GM21619 (cell line): ENCODE measurements at regions not wholly inside any gene's neighbourhood (a gene's known extent, or its start where the extent isn't known, plus 50 kb on each side); places are given as distances from the start of the nearest gene placed in this dataset.
"Not testable (repeated sequence)": the region's sequence is repeated elsewhere in the genome, so short reads cannot be mapped to it uniquely, and the experiment has no call there.

Experiments used
- ATAC-seq: cut with Tn5 transposase; IDR thresholded peaks from one replicate; pipeline ENCODE4 v1.9.1; 2021; ENCODE audit not compliant: unreplicated experiment

GRCh38 chr12:45490232-45490881 is 239.1 kb upstream of the ARID2 start:
- ATAC-seq: no peak

GRCh38 chr12:45494279-45494678 is 235.2 kb upstream of the ARID2 start:
- no peak for ATAC-seq

GRCh38 chr12:45498645-45499044 is 230.9 kb upstream of the ARID2 start:
- ATAC-seq: no peak

GRCh38 chr12:45502481-45503128 is 226.9 kb upstream of the ARID2 start:
- no peak for ATAC-seq

DNA sequence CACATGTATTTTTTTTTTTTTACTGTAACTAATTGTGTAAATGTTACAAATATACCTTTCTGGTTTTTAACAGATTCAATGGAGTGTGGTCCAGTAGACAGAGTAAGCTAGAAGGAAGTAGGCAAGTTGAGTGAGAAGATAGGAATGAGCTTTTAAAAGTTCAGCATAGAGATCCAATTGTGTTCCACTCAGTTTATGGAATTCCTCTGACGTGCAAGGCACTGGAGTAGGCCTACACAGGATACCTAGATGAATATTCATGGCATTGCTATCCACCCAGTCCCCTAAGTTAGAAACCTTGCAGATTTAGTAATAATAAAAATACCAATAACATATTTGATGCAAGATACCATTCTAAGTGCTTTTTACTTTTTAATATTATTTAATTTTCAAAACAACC is 225.6 kb upstream of the ARID2 start:
- no peak for ATAC-seq

DNA sequence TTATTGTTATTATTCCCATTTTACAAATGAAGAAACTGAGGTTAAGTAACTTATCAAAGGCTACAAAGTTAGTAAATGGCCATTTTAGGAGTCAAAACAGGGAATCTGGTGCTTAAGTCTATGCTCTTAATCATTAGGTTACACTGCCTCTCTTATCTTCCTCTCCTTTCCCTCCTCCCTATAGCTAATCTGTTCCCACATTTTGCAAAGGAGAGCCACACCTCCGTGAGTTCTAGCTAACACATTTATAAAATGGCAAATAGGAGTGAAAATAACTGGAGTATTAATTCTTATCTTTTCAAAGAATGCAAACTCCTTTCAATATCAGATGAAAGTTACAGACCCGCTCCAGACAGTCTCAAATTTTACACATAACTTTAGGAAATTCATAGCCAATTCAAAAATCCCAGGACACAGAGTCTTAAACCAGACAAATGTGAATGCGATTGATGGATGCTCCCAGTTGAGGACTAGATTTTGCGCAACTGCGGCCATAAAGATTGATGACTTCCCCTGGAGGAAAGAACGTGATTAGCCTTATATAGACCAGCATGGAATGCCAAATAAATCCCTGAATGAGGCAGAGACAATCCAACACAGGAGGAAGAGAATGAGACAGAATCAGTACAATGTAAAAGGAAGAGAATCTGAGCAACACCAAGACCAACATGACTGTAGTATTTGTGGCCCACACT is 225.0 kb upstream of the ARID2 start:
- no peak for ATAC-seq

DNA sequence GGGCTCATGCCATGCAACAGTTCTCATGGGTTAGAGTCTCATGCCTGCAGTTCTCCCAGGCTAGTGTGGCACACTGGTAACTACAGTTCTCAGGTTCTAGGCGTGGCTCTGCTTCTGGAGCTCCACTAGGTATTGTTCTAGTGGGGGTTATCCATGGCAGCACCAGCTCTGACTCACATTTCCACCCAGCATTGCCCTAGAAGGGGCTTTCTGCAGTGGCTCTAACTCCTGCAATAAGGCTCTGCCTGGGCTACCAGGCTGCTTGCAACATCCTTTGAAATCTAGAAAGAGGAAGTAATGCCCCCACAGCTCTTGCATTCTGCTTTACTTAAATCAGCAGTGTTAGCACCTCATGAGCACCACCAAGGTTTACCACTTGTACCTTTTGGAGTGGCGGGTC is 220.3 kb upstream of the ARID2 start:
- no peak for ATAC-seq

GRCh38 chr12:45509621-45510020 is 219.9 kb upstream of the ARID2 start:
- no peak for ATAC-seq

DNA sequence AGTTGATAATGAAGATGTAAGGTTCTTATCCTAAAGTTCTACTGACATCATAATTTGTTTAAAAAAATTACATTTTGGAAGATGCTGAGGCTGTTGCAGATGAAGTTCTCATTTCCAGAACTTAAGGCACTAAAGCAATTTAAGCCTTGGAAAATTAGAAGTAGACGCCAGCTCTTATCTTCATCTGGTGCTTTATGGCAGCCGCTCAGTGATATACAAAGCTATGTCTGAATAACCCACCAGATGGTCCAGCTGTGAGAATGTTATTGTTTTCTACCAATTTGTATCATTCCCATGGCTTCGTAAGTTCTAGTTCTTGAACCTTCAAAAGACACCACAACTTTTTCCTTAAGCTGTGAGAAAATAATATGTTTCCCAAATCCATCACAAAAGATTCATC is 212.1 kb upstream of the ARID2 start:
- no peak for ATAC-seq

- no peak for ATAC-seq
These were observed 210.9 kb upstream of the ARID2 start for GRCh38 chr12:45518291-45519235.

GRCh38 chr12:45522227-45522626 is 207.3 kb upstream of the ARID2 start:
- ATAC-seq: no peak

DNA sequence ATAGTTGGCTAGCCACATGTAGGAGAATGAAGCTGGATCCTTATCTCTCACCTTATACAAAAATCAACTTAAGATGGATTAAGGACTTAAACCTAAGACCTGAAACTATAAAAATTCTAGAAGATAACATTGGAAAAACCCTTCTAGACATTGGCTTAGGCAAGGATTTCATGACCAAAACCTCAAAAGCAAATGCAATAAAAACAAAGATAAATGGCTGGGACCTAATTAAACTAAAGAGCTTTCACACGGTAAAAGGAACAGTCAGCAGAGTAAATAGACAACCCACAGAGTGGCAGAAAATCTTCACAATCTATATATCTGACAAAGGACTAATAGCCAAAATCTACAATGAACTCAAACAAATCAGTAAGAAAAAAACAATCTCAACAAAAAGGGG is 202.7 kb upstream of the ARID2 start:
- ATAC-seq: not testable (repeated sequence)

DNA sequence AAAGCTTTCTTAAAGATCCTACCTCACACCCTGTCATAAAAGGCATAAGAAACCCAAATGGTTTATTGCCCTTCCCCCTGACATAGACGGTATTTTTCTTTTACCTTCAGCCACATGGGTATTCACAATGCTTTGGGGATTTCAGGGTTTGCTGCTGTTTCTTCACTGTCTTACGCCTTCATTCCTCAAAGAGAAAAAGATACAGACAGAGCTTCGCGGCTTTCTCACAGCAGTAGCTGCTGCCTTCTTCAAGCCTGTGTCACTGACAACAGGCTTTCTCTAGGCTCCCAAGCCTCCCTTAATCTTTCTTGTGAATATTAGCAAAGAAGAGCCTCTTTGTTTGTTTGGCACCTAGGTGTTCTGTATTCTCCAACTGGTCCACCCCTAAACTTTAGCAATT is 197.4 kb upstream of the ARID2 start:
- no peak for ATAC-seq

- ATAC-seq: no peak
These were observed 193.8 kb upstream of the ARID2 start for GRCh38 chr12:45535610-45536180.

GRCh38 chr12:45536284-45536683 is 193.2 kb upstream of the ARID2 start:
- no peak for ATAC-seq

DNA sequence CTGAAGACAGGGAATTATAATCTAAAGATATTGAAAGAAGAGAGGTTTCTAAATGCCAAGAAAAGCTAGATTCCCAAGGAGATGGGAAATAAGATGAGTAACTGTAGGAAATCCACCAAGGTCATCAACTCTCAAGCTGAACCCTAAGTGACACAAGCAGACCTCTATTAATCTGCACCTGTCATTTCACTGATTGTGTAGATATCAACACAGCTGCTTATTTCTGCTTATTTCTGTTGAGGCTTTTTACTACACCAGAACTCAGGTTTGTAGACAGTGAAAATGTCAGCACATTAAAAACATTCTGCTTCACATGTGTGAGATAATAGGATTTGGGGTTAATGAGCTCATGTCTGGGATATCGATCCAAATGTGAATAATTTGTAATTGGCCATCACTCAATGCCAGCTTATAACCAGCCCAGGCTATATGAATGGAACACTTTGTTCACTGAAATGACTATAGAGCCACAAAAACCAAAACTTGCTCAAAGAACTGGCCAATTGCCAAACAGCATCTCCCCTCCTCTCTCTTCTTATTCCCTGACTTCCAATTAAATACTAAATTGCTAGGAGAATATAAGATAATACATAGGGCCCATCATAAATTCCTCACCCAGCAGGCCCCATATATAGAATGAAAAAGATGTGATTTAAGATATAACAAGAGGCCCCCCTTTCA is 188.7 kb upstream of the ARID2 start:
- no peak for ATAC-seq

- ATAC-seq: peak; percentile 89
These were observed 185.6 kb upstream of the ARID2 start for GRCh38 chr12:45543887-45544286.

DNA sequence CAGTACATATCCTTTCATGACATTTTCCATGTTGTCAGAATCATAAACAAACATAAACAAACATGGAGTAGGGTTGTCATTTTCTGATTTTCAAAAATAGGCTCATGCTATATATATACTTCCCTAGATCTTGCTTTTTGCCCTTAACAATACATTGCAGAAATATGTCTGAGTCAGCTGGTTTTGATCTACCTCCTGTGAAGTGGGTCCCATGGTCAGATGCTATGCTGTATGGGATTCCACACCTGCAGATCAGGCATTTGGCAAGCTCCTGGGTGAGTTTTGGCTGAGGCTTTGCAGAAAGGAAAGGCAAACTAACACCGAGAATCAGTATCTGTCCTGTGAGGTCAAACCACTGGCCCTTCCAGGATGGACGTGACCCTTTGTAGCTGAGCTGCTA is 183.0 kb upstream of the ARID2 start:
- ATAC-seq: no peak

GRCh38 chr12:45547132-45547531 is 182.4 kb upstream of the ARID2 start:
- no peak for ATAC-seq

GRCh38 chr12:45547822-45548221 is 181.7 kb upstream of the ARID2 start:
- ATAC-seq: no peak
